ENCODE measurements at regions not wholly inside any gene's neighbourhood (a gene's known extent, or its start where the extent isn't known, plus 50 kb on each side); places are given as distances from the start of the nearest gene placed in this dataset.

GRCh38 chr16:26281381-26282110 lies 589.8 kb downstream of the HS3ST4 start:
- Histone ChIP-seq H3K9me3 (no peaks in the 10 kb centered on the region), H3K4me1 (no peaks in the 10 kb centered on the region)
- DNase-seq: no peak

GRCh38 chr16:26295625-26296304 lies 604.0 kb downstream of the HS3ST4 start:
- no peak for DNase-seq
- no peak for TF ChIP-seq CTCF (IDR thresholded peaks at IDR 0.05)
- no peak for TF ChIP-seq POLR2A (IDR thresholded peaks at IDR 0.05)

More at GRCh38 chr16:26281381-26282110, 589.8 kb downstream of the HS3ST4 start:
- Histone ChIP-seq H3K36me3 (no peaks in the 10 kb centered on the region), H3K4me3 (no peak overlapping the region), H3K27ac (no peak overlapping the region), H3K27me3 (no peaks in the 10 kb centered on the region)
- no peak for TF ChIP-seq POLR2A (IDR thresholded peaks at IDR 0.05)
- TF ChIP-seq CTCF (IDR thresholded peaks at IDR 0.05): no peak

GRCh38 chr16:26301516-26301915 lies 609.8 kb downstream of the HS3ST4 start:
- Histone ChIP-seq H3K27me3 (no peaks in the 10 kb centered on the region), H3K4me3 (no peak overlapping the region), H3K9me3 (no peaks in the 10 kb centered on the region), H3K27ac (no peak overlapping the region), H3K4me1 (no peaks in the 10 kb centered on the region), H3K36me3 (no peaks in the 10 kb centered on the region)
- TF ChIP-seq POLR2A (IDR thresholded peaks at IDR 0.05): no peak
- no peak for TF ChIP-seq CTCF (IDR thresholded peaks at IDR 0.05)
- DNase-seq: no peak

More at GRCh38 chr16:26295625-26296304, 604.0 kb downstream of the HS3ST4 start:
- H3K27me3 ChIP-seq: no peaks in the 10 kb centered on the region
- H3K27ac ChIP-seq: no peak overlapping the region
- no peaks in the 10 kb centered on the region for H3K36me3 ChIP-seq
- H3K9me3 ChIP-seq: no peaks in the 10 kb centered on the region
- H3K4me1 ChIP-seq: no peaks in the 10 kb centered on the region
- H3K4me3 ChIP-seq: no peak overlapping the region

- no peak for DNase-seq
- no peak for TF ChIP-seq CTCF (IDR thresholded peaks at IDR 0.05)
- no peak for TF ChIP-seq POLR2A (IDR thresholded peaks at IDR 0.05)
- no peaks in the 10 kb centered on the region for H3K27me3 ChIP-seq
- no peaks in the 10 kb centered on the region for H3K4me1 ChIP-seq
- H3K4me3 ChIP-seq: no peak overlapping the region
- no peaks in the 10 kb centered on the region for H3K36me3 ChIP-seq
- H3K9me3 ChIP-seq: no peaks in the 10 kb centered on the region
- no peak overlapping the region for H3K27ac ChIP-seq
Observed at GRCh38 chr16:26316683-26317464, 625.1 kb downstream of the HS3ST4 start.

- Histone ChIP-seq H3K4me1 (no peaks in the 10 kb centered on the region), H3K9me3 (no peaks in the 10 kb centered on the region), H3K27ac (no peak overlapping the region), H3K27me3 (no peaks in the 10 kb centered on the region), H3K4me3 (no peak overlapping the region), H3K36me3 (no peaks in the 10 kb centered on the region)
- TF ChIP-seq CTCF (IDR thresholded peaks at IDR 0.05) (no peak), POLR2A (IDR thresholded peaks at IDR 0.05) (no peak)
- DNase-seq: no peak
Observed at GRCh38 chr16:26317885-26318284, 626.1 kb downstream of the HS3ST4 start.
